Skin epidermis (tissue), 12 donors: ENCODE measurements at regions not wholly inside any gene's neighbourhood (a gene's known extent, or its start where the extent isn't known, plus 50 kb on each side); places are given as distances from the start of the nearest gene placed in this dataset.

Experiments
- H3K27ac ChIP-seq, 21 experiments: fragments of 200-600 bp; sonication (generic) in 11 of 21; one replicate each; pipeline ENCODE4 v1.5.0; 2020; ENCODE audit warnings: mild to moderate bottlenecking in 3 of 21, inconsistent platforms in 2 of 21, moderate library complexity in 2 of 21
- H3K4me3 ChIP-seq, 7 experiments: fragments of 200-600 bp; sonication (generic) in 2 of 7; one replicate each; pipeline ENCODE4 v1.5.0; 2020; ENCODE audit warnings: inconsistent platforms in 2 of 7, mild to moderate bottlenecking in 2 of 7, moderate library complexity in 1 of 7

- Histone ChIP-seq H3K4me3 (no peak overlapping the region), H3K27ac (no peak overlapping the region)
Observed at GRCh38 chr7:115124409-115124939, 202.6 kb downstream of the MDFIC start.

GRCh38 chr7:115123441-115123840, 201.5 kb downstream of the MDFIC start:
- Histone ChIP-seq H3K27ac (no peak overlapping the region), H3K4me3 (no peak overlapping the region)

- Histone ChIP-seq H3K4me3 (no peak overlapping the region), H3K27ac (no peak overlapping the region)
Observed at GRCh38 chr7:115122388-115122787, 200.5 kb downstream of the MDFIC start.

GRCh38 chr7:115117748-115118147, 195.9 kb downstream of the MDFIC start:
- no peak overlapping the region for H3K4me3 ChIP-seq
- no peak overlapping the region for H3K27ac ChIP-seq

GRCh38 chr7:115116773-115117715, 195.2 kb downstream of the MDFIC start:
- no peak overlapping the region for H3K27ac ChIP-seq
- no peak overlapping the region for H3K4me3 ChIP-seq

- Histone ChIP-seq H3K4me3 (no peak overlapping the region), H3K27ac (no peak overlapping the region)
Observed at GRCh38 chr7:115113776-115114175, 191.9 kb downstream of the MDFIC start.

GRCh38 chr7:115113131-115113530, 191.2 kb downstream of the MDFIC start:
- H3K4me3 ChIP-seq: no peak overlapping the region
- H3K27ac ChIP-seq: no peak overlapping the region

- no peak overlapping the region for H3K27ac ChIP-seq
- H3K4me3 ChIP-seq: no peak overlapping the region
Observed at GRCh38 chr7:115110523-115110922, 188.6 kb downstream of the MDFIC start.

- H3K4me3 ChIP-seq: no peak overlapping the region
- H3K27ac ChIP-seq: no peak overlapping the region
Observed at GRCh38 chr7:115106316-115106715, 184.4 kb downstream of the MDFIC start.

GRCh38 chr7:115102738-115103137, 180.8 kb downstream of the MDFIC start:
- H3K4me3 ChIP-seq: no peak overlapping the region
- H3K27ac ChIP-seq: no peak overlapping the region

GRCh38 chr7:115101199-115101598, 179.3 kb downstream of the MDFIC start:
- Histone ChIP-seq H3K4me3 (no peak overlapping the region), H3K27ac (no peak overlapping the region)

GRCh38 chr7:115099906-115100305, 178.0 kb downstream of the MDFIC start:
- Histone ChIP-seq H3K4me3 (no peak overlapping the region), H3K27ac (no peak overlapping the region)

GRCh38 chr7:115097175-115097671, 175.3 kb downstream of the MDFIC start:
- Histone ChIP-seq H3K27ac (no peak overlapping the region), H3K4me3 (no peak overlapping the region)

- H3K27ac ChIP-seq: no peak overlapping the region
- no peak overlapping the region for H3K4me3 ChIP-seq
Observed at GRCh38 chr7:115096262-115096661, 174.4 kb downstream of the MDFIC start.

- H3K27ac ChIP-seq: no peak overlapping the region
- no peak overlapping the region for H3K4me3 ChIP-seq
Observed at GRCh38 chr7:115094163-115094562, 172.3 kb downstream of the MDFIC start.

GRCh38 chr7:115088893-115089292, 167.0 kb downstream of the MDFIC start:
- H3K27ac ChIP-seq: no peak overlapping the region
- no peak overlapping the region for H3K4me3 ChIP-seq

- no peak overlapping the region for H3K27ac ChIP-seq
- H3K4me3 ChIP-seq: no peak overlapping the region
Observed at GRCh38 chr7:115087437-115087836, 165.5 kb downstream of the MDFIC start.

GRCh38 chr7:115086146-115086841, 164.4 kb downstream of the MDFIC start:
- H3K4me3 ChIP-seq: no peak overlapping the region
- no peak overlapping the region for H3K27ac ChIP-seq

- Histone ChIP-seq H3K27ac (no peak overlapping the region), H3K4me3 (no peak overlapping the region)
Observed at GRCh38 chr7:115085421-115085820, 163.5 kb downstream of the MDFIC start.

GRCh38 chr7:115083935-115084334, 162.0 kb downstream of the MDFIC start:
- no peak overlapping the region for H3K27ac ChIP-seq

GRCh38 chr7:115081772-115082171, 159.9 kb downstream of the MDFIC start:
- Histone ChIP-seq H3K4me3 (no peak overlapping the region), H3K27ac (no peak overlapping the region)

More at GRCh38 chr7:115083935-115084334, 162.0 kb downstream of the MDFIC start:
- H3K4me3 ChIP-seq: no peak overlapping the region
